HG03469 (cell line): ENCODE measurements at regions not wholly inside any gene's neighbourhood (a gene's known extent, or its start where the extent isn't known, plus 50 kb on each side); places are given as distances from the start of the nearest gene placed in this dataset.

ENCODE experiments used
- ATAC-seq: cut with Tn5 transposase; IDR thresholded peaks from one replicate; pipeline ENCODE4 v1.9.1; 2021; ENCODE audit warnings: mild to moderate bottlenecking, moderate library complexity, moderate number of reproducible peaks; ENCODE audit not compliant: unreplicated experiment

- no peak for ATAC-seq
Measured at GRCh38 chr6:133583907-133584427, 304.9 kb upstream of the TCF21 start.

GRCh38 chr6:133584823-133585222 is 304.1 kb upstream of the TCF21 start:
- ATAC-seq, result no peak

- no peak for ATAC-seq
Measured at GRCh38 chr6:133585978-133586377, 302.9 kb upstream of the TCF21 start.

- ATAC-seq, result no peak
Measured at GRCh38 chr6:133587546-133588160, 301.3 kb upstream of the TCF21 start.

- ATAC-seq, result no peak
Measured at GRCh38 chr6:133590196-133590595, 298.7 kb upstream of the TCF21 start.

GRCh38 chr6:133590814-133591213 is 298.1 kb upstream of the TCF21 start:
- no peak for ATAC-seq

GRCh38 chr6:133591275-133591674 is 297.6 kb upstream of the TCF21 start:
- ATAC-seq, result no peak

GRCh38 chr6:133594652-133595110 is 294.2 kb upstream of the TCF21 start:
- no peak for ATAC-seq

GRCh38 chr6:133595111-133595761 is 293.7 kb upstream of the TCF21 start:
- no peak for ATAC-seq

GRCh38 chr6:133606852-133607251 is 282.1 kb upstream of the TCF21 start:
- no peak for ATAC-seq

GRCh38 chr6:133608620-133609019 is 280.3 kb upstream of the TCF21 start:
- no peak for ATAC-seq

GRCh38 chr6:133609415-133610226 is 279.3 kb upstream of the TCF21 start:
- ATAC-seq, result no peak

- ATAC-seq, result no peak
Measured at GRCh38 chr6:133610227-133610840, 278.6 kb upstream of the TCF21 start.

GRCh38 chr6:133610971-133611370 is 277.9 kb upstream of the TCF21 start:
- no peak for ATAC-seq

- no peak for ATAC-seq
Measured at GRCh38 chr6:133612459-133612858, 276.5 kb upstream of the TCF21 start.

GRCh38 chr6:133613211-133613610 is 275.7 kb upstream of the TCF21 start:
- ATAC-seq, result no peak

- ATAC-seq, result no peak
Measured at GRCh38 chr6:133621751-133622150, 267.2 kb upstream of the TCF21 start.

- no peak for ATAC-seq
Measured at GRCh38 chr6:133623065-133623464, 265.8 kb upstream of the TCF21 start.

GRCh38 chr6:133623621-133624020 is 265.3 kb upstream of the TCF21 start:
- ATAC-seq, result no peak

GRCh38 chr6:133626096-133626666 is 262.7 kb upstream of the TCF21 start:
- ATAC-seq, result no peak

GRCh38 chr6:133629970-133630369 is 258.9 kb upstream of the TCF21 start:
- no peak for ATAC-seq
